WTC11 (cell line): ENCODE measurements at regions not wholly inside any gene's neighbourhood (a gene's known extent, or its start where the extent isn't known, plus 50 kb on each side); places are given as distances from the start of the nearest gene placed in this dataset.

Experiments used
- ATAC-seq: fragments of 200-7000 bp; cut with Tn5 transposase; 2 replicates; pipeline ENCODE4 v1.10.0; 2021; ENCODE audit warnings: mild to moderate bottlenecking, moderate library complexity
- CTCF ChIA-PET: fragments of 300-600 bp; sonication (Branson Sonifier 250); formaldehyde crosslinking; loops from one replicate; lab custom pipeline; 2021; ENCODE audit warnings: antibody characterized with exemption; lab: Charles Lee
- POLR2A ChIA-PET: fragments of 350-600 bp; sonication (Branson Sonifier 250); formaldehyde crosslinking; loops from one replicate; lab custom pipeline; 2021; ENCODE audit warnings: antibody characterized with exemption; lab: Charles Lee
- DNase-seq: peaks from one replicate; pipeline ENCODE4 v3.0.0; 2021; ENCODE audit warnings: low spot score
- H3K27ac Mint-ChIP-seq: 2 replicates; pipeline ENCODE4 v1.8.0; 2021; ENCODE audit warnings: mixed read lengths
- H3K27me3 Mint-ChIP-seq: 2 replicates; pipeline ENCODE4 v1.8.0; 2021; ENCODE audit warnings: low read depth, mild to moderate bottlenecking, moderate library complexity, mixed read lengths
- H3K36me3 Mint-ChIP-seq: 2 replicates; pipeline ENCODE4 v1.8.0; 2021; ENCODE audit warnings: mixed read lengths
- H3K4me1 Mint-ChIP-seq: 2 replicates; pipeline ENCODE4 v1.8.0; 2022; ENCODE audit warnings: mixed read lengths
- H3K4me3 Mint-ChIP-seq: 2 replicates; pipeline ENCODE4 v1.8.0; 2021; ENCODE audit warnings: mild to moderate bottlenecking, moderate library complexity, mixed read lengths
- H3K9me3 Mint-ChIP-seq: 2 replicates; pipeline ENCODE4 v1.8.0; 2021; ENCODE audit warnings: mixed read lengths
- KAT7 ChIP-seq: sonication (generic); formaldehyde crosslinking; IDR thresholded peaks from 2 replicates; pipeline ENCODE4 v1.8.1; 2023; ENCODE audit warnings: missing genetic modification reagents, mild to moderate bottlenecking, borderline replicate concordance
- MXD4 ChIP-seq: fragments of 250-450 bp; sonication (Bioruptor Pico); IDR thresholded peaks from 2 replicates; pipeline ENCODE4 v1.8.0; 2021; ENCODE audit warnings: mild to moderate bottlenecking, moderate library complexity, borderline replicate concordance
- NFYB ChIP-seq: sonication (generic); formaldehyde crosslinking; conservative IDR thresholded peaks from 2 replicates; pipeline ENCODE4 v1.8.0; 2022; ENCODE audit warnings: low read depth, missing genetic modification reagents
- SMAD4 ChIP-seq: sonication (generic); formaldehyde crosslinking; IDR thresholded peaks from 2 replicates; pipeline ENCODE4 v1.8.0; 2022; ENCODE audit warnings: mild to moderate bottlenecking, missing genetic modification reagents
- TEAD1 ChIP-seq: sonication (generic); formaldehyde crosslinking; IDR thresholded peaks from 2 replicates; pipeline ENCODE4 v1.8.0; 2022; ENCODE audit warnings: mild to moderate bottlenecking, missing genetic modification reagents
- TEAD4 ChIP-seq: sonication (generic); formaldehyde crosslinking; IDR thresholded peaks from 2 replicates; pipeline ENCODE4 v1.8.0; 2022; ENCODE audit warnings: mild to moderate bottlenecking, missing genetic modification reagents
- ZNF416 ChIP-seq: fragments of 250-450 bp; sonication (Bioruptor Pico); IDR thresholded peaks from 2 replicates; pipeline ENCODE4 v1.9.0; 2021; ENCODE audit warnings: mild to moderate bottlenecking, inconsistent platforms
- TF ChIP-seq, protein P1 (sequence below): sonication (generic); formaldehyde crosslinking; IDR thresholded peaks from 2 replicates; pipeline ENCODE4 v1.8.0; 2022; ENCODE audit warnings: missing genetic modification reagents
- TF ChIP-seq, protein P2 (sequence below): fragments of 250-450 bp; sonication (Bioruptor Pico); conservative IDR thresholded peaks from 2 replicates; pipeline ENCODE4 v1.9.0; 2021; ENCODE audit warnings: mild to moderate bottlenecking
- TF ChIP-seq, protein P3 (sequence below): sonication (generic); formaldehyde crosslinking; IDR thresholded peaks from 2 replicates; pipeline ENCODE4 v1.8.1; 2023; ENCODE audit warnings: mild to moderate bottlenecking, missing genetic modification reagents
- TF ChIP-seq, protein P4 (sequence below): fragments of 250-450 bp; sonication (Bioruptor Pico); IDR thresholded peaks from 2 replicates; pipeline ENCODE4 v1.9.0; 2021; ENCODE audit warnings: mild to moderate bottlenecking
- TF ChIP-seq, protein P5 (sequence below): sonication (generic); formaldehyde crosslinking; IDR thresholded peaks from 2 replicates; pipeline ENCODE4 v1.8.0; 2022; ENCODE audit warnings: mild to moderate bottlenecking, missing genetic modification reagents

DNA sequence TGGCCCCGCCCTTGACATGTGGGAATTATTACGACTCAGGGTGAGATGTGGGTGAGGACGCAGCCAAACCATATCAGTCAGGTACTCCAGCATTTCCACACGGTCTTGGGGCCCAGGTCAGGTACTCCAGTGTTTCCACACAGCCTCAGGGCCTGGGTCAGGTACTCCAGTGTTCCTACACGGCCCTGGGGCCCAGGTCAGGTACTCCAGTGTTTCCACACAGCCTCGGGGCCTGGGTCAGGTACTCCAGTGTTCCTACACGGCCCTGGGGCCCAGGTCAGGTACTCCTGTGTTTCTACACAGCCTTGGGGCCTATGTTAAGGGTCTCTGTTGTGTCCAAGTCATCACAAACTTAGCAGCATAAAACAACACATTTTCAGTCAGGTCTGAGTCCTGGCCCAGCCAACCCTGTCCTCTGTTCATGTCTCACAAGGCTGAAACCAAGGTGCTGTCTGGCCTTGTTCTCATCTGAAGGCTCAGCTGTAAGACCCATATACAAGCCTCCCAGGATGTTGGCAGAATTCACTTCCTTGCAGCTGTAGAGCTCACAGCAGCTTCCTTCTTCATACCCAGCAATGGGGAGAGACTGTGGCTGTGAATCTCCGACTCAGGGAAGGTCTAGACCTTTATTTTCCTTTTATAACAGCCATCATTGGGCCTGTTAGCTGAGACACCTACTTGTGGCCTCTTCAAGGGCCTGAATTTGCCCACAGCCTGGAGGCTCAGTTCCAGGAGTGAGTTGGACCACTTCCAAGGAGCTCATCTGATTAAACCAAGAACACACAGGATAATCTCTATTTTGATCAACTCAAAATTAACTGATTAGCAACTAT is 107.6 kb upstream of the SFSWAP start:
- TF ChIP-seq ZNF416 (CRISPR knock-in tag) (no peak), SMAD4 (CRISPR knock-in tag) (no peak), NFYB (CRISPR knock-in tag) (no peak)
- TF ChIP-seq, protein P1, sequence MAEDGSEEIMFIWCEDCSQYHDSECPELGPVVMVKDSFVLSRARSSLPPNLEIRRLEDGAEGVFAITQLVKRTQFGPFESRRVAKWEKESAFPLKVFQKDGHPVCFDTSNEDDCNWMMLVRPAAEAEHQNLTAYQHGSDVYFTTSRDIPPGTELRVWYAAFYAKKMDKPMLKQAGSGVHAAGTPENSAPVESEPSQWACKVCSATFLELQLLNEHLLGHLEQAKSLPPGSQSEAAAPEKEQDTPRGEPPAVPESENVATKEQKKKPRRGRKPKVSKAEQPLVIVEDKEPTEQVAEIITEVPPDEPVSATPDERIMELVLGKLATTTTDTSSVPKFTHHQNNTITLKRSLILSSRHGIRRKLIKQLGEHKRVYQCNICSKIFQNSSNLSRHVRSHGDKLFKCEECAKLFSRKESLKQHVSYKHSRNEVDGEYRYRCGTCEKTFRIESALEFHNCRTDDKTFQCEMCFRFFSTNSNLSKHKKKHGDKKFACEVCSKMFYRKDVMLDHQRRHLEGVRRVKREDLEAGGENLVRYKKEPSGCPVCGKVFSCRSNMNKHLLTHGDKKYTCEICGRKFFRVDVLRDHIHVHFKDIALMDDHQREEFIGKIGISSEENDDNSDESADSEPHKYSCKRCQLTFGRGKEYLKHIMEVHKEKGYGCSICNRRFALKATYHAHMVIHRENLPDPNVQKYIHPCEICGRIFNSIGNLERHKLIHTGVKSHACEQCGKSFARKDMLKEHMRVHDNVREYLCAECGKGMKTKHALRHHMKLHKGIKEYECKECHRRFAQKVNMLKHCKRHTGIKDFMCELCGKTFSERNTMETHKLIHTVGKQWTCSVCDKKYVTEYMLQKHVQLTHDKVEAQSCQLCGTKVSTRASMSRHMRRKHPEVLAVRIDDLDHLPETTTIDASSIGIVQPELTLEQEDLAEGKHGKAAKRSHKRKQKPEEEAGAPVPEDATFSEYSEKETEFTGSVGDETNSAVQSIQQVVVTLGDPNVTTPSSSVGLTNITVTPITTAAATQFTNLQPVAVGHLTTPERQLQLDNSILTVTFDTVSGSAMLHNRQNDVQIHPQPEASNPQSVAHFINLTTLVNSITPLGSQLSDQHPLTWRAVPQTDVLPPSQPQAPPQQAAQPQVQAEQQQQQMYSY (CRISPR knock-in tag): peak; percentile 20; the same call in 1 of the 2 replicates
- TF ChIP-seq, protein P2, sequence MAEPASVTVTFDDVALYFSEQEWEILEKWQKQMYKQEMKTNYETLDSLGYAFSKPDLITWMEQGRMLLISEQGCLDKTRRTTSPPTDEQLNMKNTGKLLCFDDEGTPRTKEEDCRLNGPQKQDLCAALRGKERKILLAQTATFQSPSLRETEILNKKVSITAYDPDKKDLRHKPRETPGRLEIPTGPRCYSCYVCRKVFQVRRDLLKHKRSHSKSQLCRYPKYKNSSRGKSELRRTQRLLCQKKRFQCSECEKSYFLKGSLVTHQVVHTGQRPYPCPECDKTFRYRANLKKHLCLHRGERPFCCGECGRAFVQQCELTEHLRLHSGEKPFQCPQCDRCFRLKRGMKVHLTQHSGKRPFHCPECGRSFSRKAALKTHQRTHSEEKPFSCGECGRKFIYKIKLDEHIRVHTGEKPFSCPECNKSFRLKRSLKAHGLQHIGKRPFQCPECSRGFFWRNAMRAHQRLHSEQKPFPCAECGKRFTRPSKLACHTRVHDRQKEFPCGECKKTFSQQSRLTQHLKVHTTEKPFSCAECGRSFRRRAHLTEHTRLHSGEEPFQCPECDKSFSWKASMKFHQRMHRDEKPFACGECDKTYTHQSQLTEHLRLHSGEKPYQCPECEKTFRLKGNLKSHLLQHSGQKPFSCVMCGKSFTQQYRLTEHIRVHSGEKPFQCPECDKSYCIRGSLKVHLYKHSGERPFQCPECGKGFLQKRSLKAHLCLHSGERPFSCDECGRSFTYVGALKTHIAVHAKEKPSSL (CRISPR knock-in tag): no peak
- TF ChIP-seq, protein P3, sequence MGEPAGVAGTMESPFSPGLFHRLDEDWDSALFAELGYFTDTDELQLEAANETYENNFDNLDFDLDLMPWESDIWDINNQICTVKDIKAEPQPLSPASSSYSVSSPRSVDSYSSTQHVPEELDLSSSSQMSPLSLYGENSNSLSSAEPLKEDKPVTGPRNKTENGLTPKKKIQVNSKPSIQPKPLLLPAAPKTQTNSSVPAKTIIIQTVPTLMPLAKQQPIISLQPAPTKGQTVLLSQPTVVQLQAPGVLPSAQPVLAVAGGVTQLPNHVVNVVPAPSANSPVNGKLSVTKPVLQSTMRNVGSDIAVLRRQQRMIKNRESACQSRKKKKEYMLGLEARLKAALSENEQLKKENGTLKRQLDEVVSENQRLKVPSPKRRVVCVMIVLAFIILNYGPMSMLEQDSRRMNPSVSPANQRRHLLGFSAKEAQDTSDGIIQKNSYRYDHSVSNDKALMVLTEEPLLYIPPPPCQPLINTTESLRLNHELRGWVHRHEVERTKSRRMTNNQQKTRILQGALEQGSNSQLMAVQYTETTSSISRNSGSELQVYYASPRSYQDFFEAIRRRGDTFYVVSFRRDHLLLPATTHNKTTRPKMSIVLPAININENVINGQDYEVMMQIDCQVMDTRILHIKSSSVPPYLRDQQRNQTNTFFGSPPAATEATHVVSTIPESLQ (CRISPR knock-in tag): no peak
- TF ChIP-seq, protein P4, sequence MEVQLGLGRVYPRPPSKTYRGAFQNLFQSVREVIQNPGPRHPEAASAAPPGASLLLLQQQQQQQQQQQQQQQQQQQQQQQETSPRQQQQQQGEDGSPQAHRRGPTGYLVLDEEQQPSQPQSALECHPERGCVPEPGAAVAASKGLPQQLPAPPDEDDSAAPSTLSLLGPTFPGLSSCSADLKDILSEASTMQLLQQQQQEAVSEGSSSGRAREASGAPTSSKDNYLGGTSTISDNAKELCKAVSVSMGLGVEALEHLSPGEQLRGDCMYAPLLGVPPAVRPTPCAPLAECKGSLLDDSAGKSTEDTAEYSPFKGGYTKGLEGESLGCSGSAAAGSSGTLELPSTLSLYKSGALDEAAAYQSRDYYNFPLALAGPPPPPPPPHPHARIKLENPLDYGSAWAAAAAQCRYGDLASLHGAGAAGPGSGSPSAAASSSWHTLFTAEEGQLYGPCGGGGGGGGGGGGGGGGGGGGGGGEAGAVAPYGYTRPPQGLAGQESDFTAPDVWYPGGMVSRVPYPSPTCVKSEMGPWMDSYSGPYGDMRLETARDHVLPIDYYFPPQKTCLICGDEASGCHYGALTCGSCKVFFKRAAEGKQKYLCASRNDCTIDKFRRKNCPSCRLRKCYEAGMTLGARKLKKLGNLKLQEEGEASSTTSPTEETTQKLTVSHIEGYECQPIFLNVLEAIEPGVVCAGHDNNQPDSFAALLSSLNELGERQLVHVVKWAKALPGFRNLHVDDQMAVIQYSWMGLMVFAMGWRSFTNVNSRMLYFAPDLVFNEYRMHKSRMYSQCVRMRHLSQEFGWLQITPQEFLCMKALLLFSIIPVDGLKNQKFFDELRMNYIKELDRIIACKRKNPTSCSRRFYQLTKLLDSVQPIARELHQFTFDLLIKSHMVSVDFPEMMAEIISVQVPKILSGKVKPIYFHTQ (CRISPR knock-in tag): no peak
- Mint-ChIP-seq H3K4me3 (no peak overlapping the region), H3K27me3 (no peaks in the 10 kb centered on the region), H3K36me3 (no peaks in the 10 kb centered on the region), H3K27ac (no peak overlapping the region), H3K4me1 (peaks cover 11% of the 10 kb centered on the region), H3K9me3 (no peaks in the 10 kb centered on the region)
- ChIA-PET POLR2A (no interaction called here), CTCF (interaction anchor here (0.6 to 1.5 kb wide), 4 partner anchors 13 to 499 kb away, joined by 3 to 4 read pairs (median 4); no protein-coding TSS in a partner anchor)
- DNase-seq: no peak
- no peak for ATAC-seq

DNA sequence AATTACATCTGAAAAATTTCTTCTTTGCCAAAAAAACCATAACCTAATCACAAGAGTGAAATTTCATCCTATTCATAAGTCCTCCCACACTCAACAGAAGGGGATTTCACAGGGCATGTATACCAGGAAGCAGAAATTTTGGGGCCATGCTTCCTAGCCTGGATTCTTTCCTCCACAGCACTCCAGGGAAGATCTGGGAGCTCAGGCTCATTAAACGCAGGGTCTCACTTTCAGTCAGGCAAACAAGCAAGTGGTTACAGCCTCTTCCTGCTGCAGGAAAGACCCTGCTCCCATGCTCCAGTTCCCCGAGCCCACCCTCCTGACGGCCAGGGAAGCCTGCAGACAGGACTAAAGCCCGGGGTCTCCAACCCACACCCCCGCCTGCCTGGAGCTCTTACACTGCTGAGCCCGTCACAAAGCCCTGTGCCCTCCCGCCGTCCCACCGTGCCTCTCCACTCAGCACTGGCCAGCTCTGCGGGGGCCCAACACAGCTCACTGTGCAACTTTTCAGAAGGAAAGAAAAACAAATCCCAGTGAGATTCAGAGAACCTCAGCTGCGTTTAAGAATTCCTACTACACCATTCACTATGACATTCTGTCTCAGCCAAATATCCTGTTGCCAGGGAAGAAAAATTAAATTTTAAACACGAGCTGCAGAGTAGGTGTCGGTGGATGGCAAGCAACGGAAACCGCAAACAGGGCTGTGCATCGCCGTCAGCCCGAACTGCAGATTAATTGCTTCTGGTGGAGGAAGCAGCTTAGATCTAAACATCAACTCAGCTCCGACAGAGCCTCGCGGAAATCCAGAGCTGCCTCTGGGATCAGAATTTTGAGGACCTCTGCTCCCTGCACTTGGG is 106.7 kb upstream of the SFSWAP start:
- H3K27ac Mint-ChIP-seq: 0 out of 2 replicates have a peak overlapping the region, but pooled peaks have one; percentile 41
- CTCF ChIA-PET: interaction anchor here (0.6 to 1.5 kb wide), 4 partner anchors 14 to 500 kb away, joined by 3 to 4 read pairs (median 4); no protein-coding TSS in a partner anchor
- TF ChIP-seq, protein P2 (CRISPR knock-in tag): no peak
- no peak for TF ChIP-seq MXD4
- TF ChIP-seq KAT7 (CRISPR knock-in tag): no peak
- no peak for TF ChIP-seq TEAD1 (CRISPR knock-in tag)
- TF ChIP-seq, protein P5, sequence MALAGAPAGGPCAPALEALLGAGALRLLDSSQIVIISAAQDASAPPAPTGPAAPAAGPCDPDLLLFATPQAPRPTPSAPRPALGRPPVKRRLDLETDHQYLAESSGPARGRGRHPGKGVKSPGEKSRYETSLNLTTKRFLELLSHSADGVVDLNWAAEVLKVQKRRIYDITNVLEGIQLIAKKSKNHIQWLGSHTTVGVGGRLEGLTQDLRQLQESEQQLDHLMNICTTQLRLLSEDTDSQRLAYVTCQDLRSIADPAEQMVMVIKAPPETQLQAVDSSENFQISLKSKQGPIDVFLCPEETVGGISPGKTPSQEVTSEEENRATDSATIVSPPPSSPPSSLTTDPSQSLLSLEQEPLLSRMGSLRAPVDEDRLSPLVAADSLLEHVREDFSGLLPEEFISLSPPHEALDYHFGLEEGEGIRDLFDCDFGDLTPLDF (CRISPR knock-in tag): no peak
- no peak for TF ChIP-seq TEAD4
- POLR2A ChIA-PET: no interaction called here
- H3K4me3 Mint-ChIP-seq: no peak overlapping the region
- H3K9me3 Mint-ChIP-seq: no peaks in the 10 kb centered on the region
- DNase-seq (no peak), ATAC-seq (peak; percentile 58; the same call in 1 of the 2 replicates)
- peaks cover 11% of the 10 kb centered on the region for H3K4me1 Mint-ChIP-seq
- H3K27me3 Mint-ChIP-seq: no peaks in the 10 kb centered on the region
- no peaks in the 10 kb centered on the region for H3K36me3 Mint-ChIP-seq
